GM12878 (cell line): ENCODE measurements at regions not wholly inside any gene's neighbourhood (a gene's known extent, or its start where the extent isn't known, plus 50 kb on each side); places are given as distances from the start of the nearest gene placed in this dataset.

Experiments used
- ATF7 ChIP-seq: fragments of 450-650 bp; IDR thresholded peaks from 2 replicates; pipeline ENCODE4 v1.6.1; 2016; ENCODE audit warnings: low read depth, mild to moderate bottlenecking
- BACH1 ChIP-seq: fragments of 450-650 bp; IDR thresholded peaks from 2 replicates; pipeline ENCODE4 v1.6.1; 2017; ENCODE audit warnings: mild to moderate bottlenecking, borderline replicate concordance
- CBX5 ChIP-seq: sonication (generic); IDR thresholded peaks from 2 replicates; pipeline ENCODE4 v1.6.1; 2016; ENCODE audit warnings: low read depth, moderate library complexity, mild to moderate bottlenecking, inconsistent platforms
- CEBPZ ChIP-seq: fragments of 150-350 bp; IDR thresholded peaks from 2 replicates; pipeline ENCODE4 v1.6.1; 2016; ENCODE audit warnings: low read depth, low read length
- CHD1 ChIP-seq: IDR thresholded peaks from 2 replicates; pipeline ENCODE4 v1.6.1; 2012; ENCODE audit warnings: low read depth, low read length, improper control_type of control experiment
- HDAC6 ChIP-seq: fragments of 200-600 bp; sonication (generic); IDR thresholded peaks from one replicate; pipeline ENCODE4 v1.8.0; 2017; ENCODE audit warnings: antibody characterized with exemption; ENCODE audit not compliant: unreplicated experiment
- IKZF2 ChIP-seq, 2 experiments: fragments of 450-650 bp; IDR thresholded peaks; 2 replicates each; pipeline ENCODE4 v1.6.1; 2017; ENCODE audit warnings: mild to moderate bottlenecking in 2 of 2, moderate library complexity in 2 of 2
- MTA2 ChIP-seq: fragments of 450-650 bp; IDR thresholded peaks from 2 replicates; pipeline ENCODE4 v1.6.1; 2016; ENCODE audit warnings: low read depth, mild to moderate bottlenecking, moderate library complexity
- NFYA ChIP-seq: IDR thresholded peaks from 2 replicates; pipeline ENCODE4 v1.6.1; 2011; ENCODE audit warnings: low read depth, mild to moderate bottlenecking, low read length, improper control_type of control experiment, borderline replicate concordance
- POLR2A ChIP-seq: IDR thresholded peaks from 2 replicates; pipeline ENCODE4 v1.6.1; 2011; ENCODE audit warnings: low read depth, mild to moderate bottlenecking, low read length
- POLR2AphosphoS2 ChIP-seq: IDR thresholded peaks from 2 replicates; pipeline ENCODE4 v1.6.1; 2011; ENCODE audit warnings: low read depth, mild to moderate bottlenecking, low read length, improper control_type of control experiment, moderate library complexity
- SRF ChIP-seq, 2 experiments: IDR thresholded peaks; 2 replicates each; pipeline ENCODE4 v1.6.1; 2011; ENCODE audit warnings: low read depth in 2 of 2, low read length in 2 of 2, mild to moderate bottlenecking in 1 of 2, moderate library complexity in 1 of 2
- WRNIP1 ChIP-seq: IDR thresholded peaks from 2 replicates; pipeline ENCODE4 v1.6.1; 2011; ENCODE audit warnings: low read depth, low read length, improper control_type of control experiment, borderline replicate concordance
- ZBED1 ChIP-seq: IDR thresholded peaks from 2 replicates; pipeline ENCODE4 v1.6.1; 2016; ENCODE audit warnings: borderline replicate concordance
- ZBTB40 ChIP-seq: fragments of 450-650 bp; IDR thresholded peaks from 2 replicates; pipeline ENCODE4 v1.6.1; 2016; ENCODE audit warnings: mild to moderate bottlenecking, moderate library complexity, borderline replicate concordance
- ZNF217 ChIP-seq: fragments of 450-650 bp; IDR thresholded peaks from 2 replicates; pipeline ENCODE4 v1.6.1; 2017; ENCODE audit warnings: antibody characterized with exemption, mild to moderate bottlenecking
- ZNF622 ChIP-seq: fragments of 450-650 bp; IDR thresholded peaks from 2 replicates; pipeline ENCODE4 v1.6.1; 2017; ENCODE audit warnings: mild to moderate bottlenecking, inconsistent platforms
- TF ChIP-seq, protein P1 (sequence below): IDR thresholded peaks from 2 replicates; pipeline ENCODE4 v1.6.1; 2012; ENCODE audit warnings: low read length, inconsistent platforms
- TF ChIP-seq, protein P2 (sequence below): fragments of 450-650 bp; IDR thresholded peaks from 2 replicates; pipeline ENCODE4 v1.6.1; 2017; ENCODE audit warnings: mild to moderate bottlenecking, moderate library complexity

- no peak for TF ChIP-seq CHD1
- TF ChIP-seq ZBTB40: no peak
- TF ChIP-seq HDAC6: no peak
- no peak for TF ChIP-seq CBX5
- no peak for TF ChIP-seq BACH1
- TF ChIP-seq ATF7: peak; percentile 97
- TF ChIP-seq CEBPZ: no peak
- TF ChIP-seq IKZF2 (IDR thresholded peaks at IDR 0.05): peak; percentile 82 to 83
- no peak for TF ChIP-seq SRF (IDR thresholded peaks at IDR 0.05; ENCODE audit: low read depth in 2 of 2, low read length in 2 of 2)
- peak; percentile 68 for TF ChIP-seq MTA2
- no peak for TF ChIP-seq ZNF217
- TF ChIP-seq, protein P1, sequence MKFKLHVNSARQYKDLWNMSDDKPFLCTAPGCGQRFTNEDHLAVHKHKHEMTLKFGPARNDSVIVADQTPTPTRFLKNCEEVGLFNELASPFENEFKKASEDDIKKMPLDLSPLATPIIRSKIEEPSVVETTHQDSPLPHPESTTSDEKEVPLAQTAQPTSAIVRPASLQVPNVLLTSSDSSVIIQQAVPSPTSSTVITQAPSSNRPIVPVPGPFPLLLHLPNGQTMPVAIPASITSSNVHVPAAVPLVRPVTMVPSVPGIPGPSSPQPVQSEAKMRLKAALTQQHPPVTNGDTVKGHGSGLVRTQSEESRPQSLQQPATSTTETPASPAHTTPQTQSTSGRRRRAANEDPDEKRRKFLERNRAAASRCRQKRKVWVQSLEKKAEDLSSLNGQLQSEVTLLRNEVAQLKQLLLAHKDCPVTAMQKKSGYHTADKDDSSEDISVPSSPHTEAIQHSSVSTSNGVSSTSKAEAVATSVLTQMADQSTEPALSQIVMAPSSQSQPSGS: peak; percentile 89
- no peak for TF ChIP-seq POLR2AphosphoS2
- TF ChIP-seq POLR2A: no peak
- peak; percentile 41; the same call in 1 of the 2 replicates for TF ChIP-seq ZBED1
- no peak for TF ChIP-seq NFYA
- TF ChIP-seq ZNF622: no peak
- TF ChIP-seq WRNIP1: no peak
- TF ChIP-seq, protein P2, sequence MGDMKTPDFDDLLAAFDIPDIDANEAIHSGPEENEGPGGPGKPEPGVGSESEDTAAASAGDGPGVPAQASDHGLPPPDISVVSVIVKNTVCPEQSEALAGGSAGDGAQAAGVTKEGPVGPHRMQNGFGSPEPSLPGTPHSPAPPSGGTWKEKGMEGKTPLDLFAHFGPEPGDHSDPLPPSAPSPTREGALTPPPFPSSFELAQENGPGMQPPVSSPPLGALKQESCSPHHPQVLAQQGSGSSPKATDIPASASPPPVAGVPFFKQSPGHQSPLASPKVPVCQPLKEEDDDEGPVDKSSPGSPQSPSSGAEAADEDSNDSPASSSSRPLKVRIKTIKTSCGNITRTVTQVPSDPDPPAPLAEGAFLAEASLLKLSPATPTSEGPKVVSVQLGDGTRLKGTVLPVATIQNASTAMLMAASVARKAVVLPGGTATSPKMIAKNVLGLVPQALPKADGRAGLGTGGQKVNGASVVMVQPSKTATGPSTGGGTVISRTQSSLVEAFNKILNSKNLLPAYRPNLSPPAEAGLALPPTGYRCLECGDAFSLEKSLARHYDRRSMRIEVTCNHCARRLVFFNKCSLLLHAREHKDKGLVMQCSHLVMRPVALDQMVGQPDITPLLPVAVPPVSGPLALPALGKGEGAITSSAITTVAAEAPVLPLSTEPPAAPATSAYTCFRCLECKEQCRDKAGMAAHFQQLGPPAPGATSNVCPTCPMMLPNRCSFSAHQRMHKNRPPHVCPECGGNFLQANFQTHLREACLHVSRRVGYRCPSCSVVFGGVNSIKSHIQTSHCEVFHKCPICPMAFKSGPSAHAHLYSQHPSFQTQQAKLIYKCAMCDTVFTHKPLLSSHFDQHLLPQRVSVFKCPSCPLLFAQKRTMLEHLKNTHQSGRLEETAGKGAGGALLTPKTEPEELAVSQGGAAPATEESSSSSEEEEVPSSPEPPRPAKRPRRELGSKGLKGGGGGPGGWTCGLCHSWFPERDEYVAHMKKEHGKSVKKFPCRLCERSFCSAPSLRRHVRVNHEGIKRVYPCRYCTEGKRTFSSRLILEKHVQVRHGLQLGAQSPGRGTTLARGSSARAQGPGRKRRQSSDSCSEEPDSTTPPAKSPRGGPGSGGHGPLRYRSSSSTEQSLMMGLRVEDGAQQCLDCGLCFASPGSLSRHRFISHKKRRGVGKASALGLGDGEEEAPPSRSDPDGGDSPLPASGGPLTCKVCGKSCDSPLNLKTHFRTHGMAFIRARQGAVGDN: peak; percentile 31; the same call in 1 of the 2 replicates
These were observed 200.3 kb upstream of the ID2 start (continued) for GRCh38 chr2:8481463-8482009.
